H1 (cell line): ENCODE measurements at regions not wholly inside any gene's neighbourhood (a gene's known extent, or its start where the extent isn't known, plus 50 kb on each side); places are given as distances from the start of the nearest gene placed in this dataset.

Source experiments
- ATF3 ChIP-seq: IDR thresholded peaks from 2 replicates; pipeline ENCODE4 v1.6.1; 2011; ENCODE audit warnings: low read depth, mild to moderate bottlenecking, low read length; ENCODE audit not compliant: insufficient read depth
- CTBP2 ChIP-seq: IDR thresholded peaks from 2 replicates; pipeline ENCODE4 v1.7.0; 2011; ENCODE audit warnings: borderline replicate concordance, mild to moderate bottlenecking, moderate library complexity, mixed read lengths, low read length; ENCODE audit not compliant: insufficient read depth, insufficient read length
- MAX ChIP-seq: IDR thresholded peaks from 2 replicates; pipeline ENCODE4 v1.6.1; 2012; ENCODE audit warnings: inconsistent platforms
- RXRA ChIP-seq: IDR thresholded peaks from 2 replicates; pipeline ENCODE4 v1.6.1; 2011; ENCODE audit warnings: low read depth, mild to moderate bottlenecking, low read length, moderate library complexity; ENCODE audit not compliant: insufficient read depth
- SIN3A ChIP-seq, 2 experiments: IDR thresholded peaks in 1 of 2; conservative IDR thresholded peaks in 1 of 2; 2 replicates each; pipeline ENCODE4 v1.6.1; 2011 to 2012; ENCODE audit warnings: low read length in 2 of 2, improper control_type of control experiment in 1 of 2, low read depth in 1 of 2, mild to moderate bottlenecking in 1 of 2
- SUZ12 ChIP-seq: fragments of 200-600 bp; sonication (generic); IDR thresholded peaks from 2 replicates; pipeline ENCODE4 v1.6.1; 2012; ENCODE audit warnings: mild to moderate bottlenecking, inconsistent platforms, low read length, moderate library complexity, mixed read lengths
- TF ChIP-seq, protein P1 (sequence below): IDR thresholded peaks from 2 replicates; pipeline ENCODE4 v1.6.1; 2011; ENCODE audit warnings: low read length, improper control_type of control experiment

DNA sequence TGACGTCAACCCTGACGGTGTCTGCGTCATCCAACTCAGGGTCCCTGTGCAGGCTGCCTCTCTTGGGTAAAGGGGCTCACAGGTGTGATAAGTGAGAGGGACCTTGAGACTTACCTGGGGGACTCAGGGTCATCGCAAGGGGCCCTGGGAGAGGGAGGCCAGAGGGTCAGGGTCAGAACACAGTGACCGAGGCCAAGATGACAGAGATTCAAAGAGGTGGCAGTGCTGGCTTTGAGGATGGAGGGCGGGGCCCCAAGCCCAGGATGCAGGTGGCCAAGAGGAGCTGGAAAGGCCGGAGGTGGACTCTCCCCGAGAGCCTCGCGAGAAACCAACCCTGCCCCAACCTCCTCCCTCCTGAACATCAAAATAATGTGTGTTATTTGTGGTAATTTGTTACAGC is 165.2 kb upstream of the PPP2R2D start (continued):
- TF ChIP-seq RXRA (no peak), SIN3A (conservative IDR thresholded peaks at IDR 0.05 in 1 of 2, IDR thresholded peaks at IDR 0.05 in 1 of 2; ENCODE audit: low read depth in 1 of 2, low read length in 2 of 2) (no peak), CTBP2 (no peak), MAX (no peak), SUZ12 (no peak), ATF3 (no peak)
- TF ChIP-seq, protein P1, sequence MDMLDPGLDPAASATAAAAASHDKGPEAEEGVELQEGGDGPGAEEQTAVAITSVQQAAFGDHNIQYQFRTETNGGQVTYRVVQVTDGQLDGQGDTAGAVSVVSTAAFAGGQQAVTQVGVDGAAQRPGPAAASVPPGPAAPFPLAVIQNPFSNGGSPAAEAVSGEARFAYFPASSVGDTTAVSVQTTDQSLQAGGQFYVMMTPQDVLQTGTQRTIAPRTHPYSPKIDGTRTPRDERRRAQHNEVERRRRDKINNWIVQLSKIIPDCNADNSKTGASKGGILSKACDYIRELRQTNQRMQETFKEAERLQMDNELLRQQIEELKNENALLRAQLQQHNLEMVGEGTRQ: no peak
